Spleen (tissue), 7 donors: ENCODE measurements at regions not wholly inside any gene's neighbourhood (a gene's known extent, or its start where the extent isn't known, plus 50 kb on each side); places are given as distances from the start of the nearest gene placed in this dataset.

Source experiments
- POLR2A ChIP-seq, 3 donors: fragments of 450-650 bp; IDR thresholded peaks; one replicate each; pipeline ENCODE4 v1.5.1; 2017; ENCODE audit warnings: antibody characterized with exemption in 3 of 3, mild to moderate bottlenecking in 1 of 3
- TF ChIP-seq, protein P1 (sequence below), 11 experiments: fragments of 200-600 bp in 7 of 11; fragments of 450-650 bp in 4 of 11; sonication (generic) in 4 of 11; IDR thresholded peaks in 8 of 11; conservative IDR thresholded peaks in 3 of 11; 1 replicate in 7 of 11; 2 replicates in 4 of 11; pipeline versions ENCODE4 v1.4.0 to v1.8.0; 2016 to 2021; ENCODE audit warnings: antibody characterized with exemption in 11 of 11, inconsistent platforms in 4 of 11, mild to moderate bottlenecking in 1 of 11
- donor health status: DM: no; HTN: no; CAD: no; lungs with moderate emphysema.
- donor health status: DM: no; HTN: no; CAD: no.
- donor health status: DM: no; HTN: no; CAD: no.

DNA sequence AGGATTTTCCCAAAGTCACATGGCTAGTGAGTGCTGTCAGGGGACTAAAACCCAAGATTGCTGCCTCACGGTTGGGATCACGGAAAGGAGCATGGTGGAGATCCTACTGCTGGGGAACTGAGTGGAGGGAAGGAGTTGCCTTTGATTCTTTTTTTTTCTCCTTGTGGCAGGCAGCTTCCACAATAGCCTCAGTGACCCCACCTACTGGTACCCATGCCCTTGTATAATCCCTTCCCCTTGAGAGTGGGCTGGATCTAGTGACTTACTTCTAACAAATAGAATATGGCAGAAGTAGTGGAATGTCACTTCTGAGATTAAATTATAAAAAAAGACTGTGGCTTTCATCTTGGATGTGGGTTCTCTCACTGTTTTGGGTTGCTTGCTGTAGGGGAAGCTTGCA is 135.7 kb downstream of the DICER1 start:
- TF ChIP-seq, protein P1, sequence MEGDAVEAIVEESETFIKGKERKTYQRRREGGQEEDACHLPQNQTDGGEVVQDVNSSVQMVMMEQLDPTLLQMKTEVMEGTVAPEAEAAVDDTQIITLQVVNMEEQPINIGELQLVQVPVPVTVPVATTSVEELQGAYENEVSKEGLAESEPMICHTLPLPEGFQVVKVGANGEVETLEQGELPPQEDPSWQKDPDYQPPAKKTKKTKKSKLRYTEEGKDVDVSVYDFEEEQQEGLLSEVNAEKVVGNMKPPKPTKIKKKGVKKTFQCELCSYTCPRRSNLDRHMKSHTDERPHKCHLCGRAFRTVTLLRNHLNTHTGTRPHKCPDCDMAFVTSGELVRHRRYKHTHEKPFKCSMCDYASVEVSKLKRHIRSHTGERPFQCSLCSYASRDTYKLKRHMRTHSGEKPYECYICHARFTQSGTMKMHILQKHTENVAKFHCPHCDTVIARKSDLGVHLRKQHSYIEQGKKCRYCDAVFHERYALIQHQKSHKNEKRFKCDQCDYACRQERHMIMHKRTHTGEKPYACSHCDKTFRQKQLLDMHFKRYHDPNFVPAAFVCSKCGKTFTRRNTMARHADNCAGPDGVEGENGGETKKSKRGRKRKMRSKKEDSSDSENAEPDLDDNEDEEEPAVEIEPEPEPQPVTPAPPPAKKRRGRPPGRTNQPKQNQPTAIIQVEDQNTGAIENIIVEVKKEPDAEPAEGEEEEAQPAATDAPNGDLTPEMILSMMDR (IDR thresholded peaks at IDR 0.05 in 8 of 11, conservative IDR thresholded peaks at IDR 0.05 in 3 of 11): no peak
- TF ChIP-seq POLR2A (IDR thresholded peaks at IDR 0.05): no peak
